GM12878 (cell line): ENCODE measurements at regions not wholly inside any gene's neighbourhood (a gene's known extent, or its start where the extent isn't known, plus 50 kb on each side); places are given as distances from the start of the nearest gene placed in this dataset.

Experiments
- ATAC-seq: fragments of 200-7000 bp; cut with Tn5 transposase; 3 replicates; pipeline ENCODE4 v1.9.1; 2020; ENCODE audit warnings: mild to moderate bottlenecking, moderate library complexity
- BruUV-seq: library from RNA; stranded (reverse); fragments of 400-500 nt; replicated peaks from 2 replicates; lab custom pipeline; 2021; lab: Mats Ljungman, UMichigan
- CTCF ChIA-PET: fragments of 300-600 bp; sonication (Branson Sonifier 250); formaldehyde crosslinking; extraction: SDS; loops from one replicate; lab custom pipeline; 2021; ENCODE audit warnings: inconsistent platforms; lab: Yijun Ruan, JAX
- POLR2A ChIA-PET: fragments of 350-600 bp; formaldehyde crosslinking; extraction: SDS; loops from one replicate; lab custom pipeline; 2021; ENCODE audit warnings: inconsistent platforms; lab: Charles Lee
- RAD21 ChIA-PET: fragments of 300-600 bp; sonication (Branson Sonifier 250); formaldehyde crosslinking; loops from one replicate; lab custom pipeline; 2023; ENCODE audit warnings: antibody characterized with exemption; ENCODE audit not compliant: unreplicated experiment; lab: Charles Lee
- SMC1A ChIA-PET: fragments of 300-600 bp; sonication (Branson Sonifier 250); formaldehyde crosslinking; loops from one replicate; lab custom pipeline; 2023; ENCODE audit not compliant: unreplicated experiment, uncharacterized antibody; lab: Charles Lee
- DNase-seq: peaks from one replicate; pipeline ENCODE4 v3.0.0-alpha.2; 2011; ENCODE audit warnings: low read depth, low spot score
- FAIRE-seq: peaks from 3 replicates; lab custom pipeline; 2011; peaks lifted over from hg19 to GRCh38; lab: Jason Lieb, UNC
- H2AFZ ChIP-seq: 2 replicates; pipeline ENCODE4 v1.6.0; 2011; ENCODE audit warnings: low read depth, low read length, control low read depth; ENCODE audit not compliant: control insufficient read depth
- H3K27ac ChIP-seq: 2 replicates; pipeline ENCODE4 v1.5.1; 2011; ENCODE audit warnings: control low read depth; ENCODE audit not compliant: control insufficient read depth, insufficient read depth
- H3K27me3 ChIP-seq, 2 experiments: replicated peaks in 1 of 2; 2 replicates each; pipeline versions ENCODE4 v1.6.0 to v1.6.1; 2011; ENCODE audit warnings: low read length in 1 of 2; ENCODE audit not compliant: control insufficient read depth in 2 of 2, insufficient read depth in 2 of 2
- H3K36me3 ChIP-seq, 2 experiments: 2 replicates each; pipeline ENCODE4 v1.5.1; 2011; ENCODE audit warnings: low read length in 1 of 2; ENCODE audit not compliant: control insufficient read depth in 2 of 2, insufficient read depth in 2 of 2
- H3K4me1 ChIP-seq: 2 replicates; pipeline ENCODE4 v1.6.1; 2011; ENCODE audit warnings: mild to moderate bottlenecking, low read length, moderate library complexity, mixed read lengths; ENCODE audit not compliant: control insufficient read depth, insufficient read depth
- H3K4me2 ChIP-seq: 2 replicates; pipeline ENCODE4 v1.6.0; 2011; ENCODE audit warnings: control low read depth; ENCODE audit not compliant: control insufficient read depth, insufficient read depth
- H3K4me3 ChIP-seq: fragments of 200-600 bp; sonication (generic); 2 replicates; pipeline ENCODE4 v1.5.1; 2016
- H3K79me2 ChIP-seq: 2 replicates; pipeline ENCODE4 v1.6.0; 2011; ENCODE audit warnings: low read length; ENCODE audit not compliant: control insufficient read depth, insufficient read depth
- H3K9ac ChIP-seq: 2 replicates; pipeline ENCODE4 v1.8.0; 2011; ENCODE audit warnings: low read length, control low read depth, mixed read lengths; ENCODE audit not compliant: control insufficient read depth, insufficient read depth
- H3K9me3 ChIP-seq: replicated peaks from 3 replicates; pipeline ENCODE4 v1.5.1; 2011; ENCODE audit warnings: mild to moderate bottlenecking, low read length; ENCODE audit not compliant: control insufficient read depth, insufficient read depth
- H4K20me1 ChIP-seq: 2 replicates; pipeline ENCODE4 v1.6.0; 2011; ENCODE audit not compliant: control insufficient read depth, insufficient read depth
- CBX3 ChIP-seq: fragments of 200-600 bp; sonication (generic); IDR thresholded peaks from 2 replicates; pipeline ENCODE4 v1.6.1; 2016; ENCODE audit warnings: low read depth, borderline replicate concordance
- HDAC2 ChIP-seq: fragments of 200-600 bp; sonication (generic); IDR thresholded peaks from 2 replicates; pipeline ENCODE4 v1.6.1; 2017
- MEF2B ChIP-seq: fragments of 450-650 bp; IDR thresholded peaks from 2 replicates; pipeline ENCODE4 v1.6.1; 2018; ENCODE audit warnings: mild to moderate bottlenecking, moderate library complexity; ENCODE audit not compliant: partially characterized antibody, poor library complexity, severe bottlenecking
- RELA ChIP-seq: fragments of 450-650 bp; IDR thresholded peaks from 2 replicates; pipeline ENCODE4 v1.8.0; 2014; ENCODE audit warnings: borderline replicate concordance; ENCODE audit not compliant: partially characterized antibody
- REST ChIP-seq: IDR thresholded peaks from 2 replicates; pipeline ENCODE4 v1.6.1; 2012; ENCODE audit warnings: mild to moderate bottlenecking, low read depth, low read length
- ZNF592 ChIP-seq: fragments of 450-650 bp; IDR thresholded peaks from 2 replicates; pipeline ENCODE4 v1.6.1; 2017; ENCODE audit warnings: mild to moderate bottlenecking, moderate library complexity
- WGBS: methylation state at CpG from one replicate; pipeline ENCODE4 v1.1.6; 2016; ENCODE audit warnings: low lambda C conversion rate; ENCODE audit not compliant: insufficient replicate concordance, insufficient coverage; ENCODE audit errors: missing lambda C conversion rate; 5-methylcytosine and 5-hydroxymethylcytosine counted together
- in situ Hi-C: fragments of 300-500 bp; cut with MboI; formaldehyde crosslinking; loops from 9 replicates; pipeline ENCODE4 v1.14.3; 2018; ENCODE audit warnings: mixed read lengths
- intact Hi-C: fragments of 100-400 bp; cut with micrococcal nuclease; formaldehyde crosslinking; loops from one replicate; pipeline ENCODE4 v1.14.2; 2022; ENCODE audit not compliant: unreplicated experiment
- TF ChIP-seq, protein P1 (sequence below): fragments of 450-650 bp; IDR thresholded peaks from 2 replicates; pipeline ENCODE4 v1.6.1; 2016; ENCODE audit warnings: mild to moderate bottlenecking
- TF ChIP-seq, protein P2 (sequence below): fragments of 450-650 bp; formaldehyde crosslinking; IDR thresholded peaks from 2 replicates; pipeline ENCODE4 v1.5.0; 2022; ENCODE audit warnings: mild to moderate bottlenecking, missing genetic modification characterization

DNA sequence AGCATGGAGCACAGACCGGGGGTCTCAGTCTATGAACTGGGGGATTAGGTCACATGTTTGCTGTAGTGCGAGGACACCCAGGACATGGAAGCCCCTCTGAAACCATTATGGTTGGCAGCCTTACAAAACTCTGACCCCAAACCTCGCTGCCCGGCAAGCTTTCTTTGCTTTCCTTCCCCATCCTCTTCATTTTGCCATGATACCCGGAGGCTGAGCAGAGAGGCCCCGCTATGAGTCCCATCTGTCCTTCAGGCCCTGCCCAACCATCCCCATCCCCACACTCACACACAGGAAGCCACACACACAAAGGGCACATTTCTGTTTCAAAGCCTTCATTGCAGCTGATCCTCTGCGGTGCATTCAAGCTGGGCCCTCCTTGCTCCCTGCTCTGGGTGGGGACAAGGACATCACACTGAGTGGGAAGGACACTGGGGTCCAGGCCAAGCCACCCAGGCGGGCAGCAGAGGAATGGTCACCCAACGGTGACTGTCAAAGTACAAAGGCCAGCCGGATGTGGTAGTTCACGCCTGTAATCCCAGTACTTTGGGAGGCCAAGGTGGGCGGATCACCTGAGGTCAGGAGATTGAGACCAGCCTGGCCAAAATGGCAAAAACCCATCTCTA is 176.5 kb downstream of the CTTN start (continued):
- TF ChIP-seq ZNF592 (no peak), REST (no peak)

DNA sequence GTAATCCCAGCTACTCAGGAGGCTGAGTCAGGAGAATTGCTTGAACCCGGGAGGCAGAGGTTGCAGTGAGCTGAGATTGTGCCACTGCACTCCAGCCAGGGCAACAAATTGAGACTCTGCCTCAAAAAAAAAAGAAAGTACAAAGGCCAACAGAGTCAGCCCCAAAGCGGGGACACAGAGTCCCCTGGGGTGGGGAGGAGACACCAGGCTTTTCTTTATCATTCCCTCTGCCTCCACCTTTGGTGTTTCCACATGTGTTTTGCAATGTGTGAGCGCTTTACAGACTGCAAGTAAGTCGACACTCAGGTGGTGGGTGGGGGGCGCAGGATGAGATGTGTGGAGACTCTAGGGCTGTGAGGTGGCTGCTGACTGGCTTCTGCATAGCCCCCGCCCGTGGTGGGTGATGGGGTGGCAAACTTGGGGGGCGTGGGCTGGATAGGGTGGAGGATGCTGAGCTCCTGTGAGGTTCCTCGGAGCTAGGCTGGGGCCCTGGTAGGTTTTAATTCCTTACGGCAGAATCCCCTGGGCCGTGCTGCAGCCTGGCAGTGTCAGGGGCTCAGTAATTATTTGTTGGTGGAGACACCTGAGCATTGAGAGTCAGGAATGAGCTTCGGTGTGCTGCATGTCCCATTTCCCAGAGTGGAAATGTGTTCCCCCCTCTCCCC is 177.2 kb downstream of the CTTN start:
- ChIA-PET CTCF (no interaction called here), POLR2A (no interaction called here), SMC1A (no interaction called here), RAD21 (interaction anchor here (0.6 kb wide), 1 partner anchor 120 kb away, joined by 3 read pairs; no protein-coding TSS in a partner anchor)
- Histone ChIP-seq H3K79me2 (no peaks in the 10 kb centered on the region), H3K4me3 (no peak overlapping the region), H3K27ac (no peak overlapping the region), H3K27me3 (no peaks in the 10 kb centered on the region), H3K9ac (no peak overlapping the region), H4K20me1 (no peaks in the 10 kb centered on the region), H2AFZ (no peak overlapping the region), H3K4me1 (no peaks in the 10 kb centered on the region), H3K4me2 (no peak overlapping the region), H3K36me3 (no peaks in the 10 kb centered on the region), H3K9me3 (no peaks in the 10 kb centered on the region)
- DNase-seq (no peak), ATAC-seq (no peak), FAIRE-seq (no peak)
- intact Hi-C loops, result no loop called here
- WGBS, result 40% methylated on average over 12 of the region's 12 CpGs
- in situ Hi-C loops, result no loop called here
- no TSS peak for BruUV-seq
- TF ChIP-seq CBX3 (no peak), HDAC2 (no peak), RELA (no peak), MEF2B (no peak)
- TF ChIP-seq, protein P1, sequence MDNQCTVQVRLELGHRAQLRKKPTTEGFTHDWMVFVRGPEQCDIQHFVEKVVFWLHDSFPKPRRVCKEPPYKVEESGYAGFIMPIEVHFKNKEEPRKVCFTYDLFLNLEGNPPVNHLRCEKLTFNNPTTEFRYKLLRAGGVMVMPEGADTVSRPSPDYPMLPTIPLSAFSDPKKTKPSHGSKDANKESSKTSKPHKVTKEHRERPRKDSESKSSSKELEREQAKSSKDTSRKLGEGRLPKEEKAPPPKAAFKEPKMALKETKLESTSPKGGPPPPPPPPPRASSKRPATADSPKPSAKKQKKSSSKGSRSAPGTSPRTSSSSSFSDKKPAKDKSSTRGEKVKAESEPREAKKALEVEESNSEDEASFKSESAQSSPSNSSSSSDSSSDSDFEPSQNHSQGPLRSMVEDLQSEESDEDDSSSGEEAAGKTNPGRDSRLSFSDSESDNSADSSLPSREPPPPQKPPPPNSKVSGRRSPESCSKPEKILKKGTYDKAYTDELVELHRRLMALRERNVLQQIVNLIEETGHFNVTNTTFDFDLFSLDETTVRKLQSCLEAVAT, result no peak
- TF ChIP-seq, protein P2, sequence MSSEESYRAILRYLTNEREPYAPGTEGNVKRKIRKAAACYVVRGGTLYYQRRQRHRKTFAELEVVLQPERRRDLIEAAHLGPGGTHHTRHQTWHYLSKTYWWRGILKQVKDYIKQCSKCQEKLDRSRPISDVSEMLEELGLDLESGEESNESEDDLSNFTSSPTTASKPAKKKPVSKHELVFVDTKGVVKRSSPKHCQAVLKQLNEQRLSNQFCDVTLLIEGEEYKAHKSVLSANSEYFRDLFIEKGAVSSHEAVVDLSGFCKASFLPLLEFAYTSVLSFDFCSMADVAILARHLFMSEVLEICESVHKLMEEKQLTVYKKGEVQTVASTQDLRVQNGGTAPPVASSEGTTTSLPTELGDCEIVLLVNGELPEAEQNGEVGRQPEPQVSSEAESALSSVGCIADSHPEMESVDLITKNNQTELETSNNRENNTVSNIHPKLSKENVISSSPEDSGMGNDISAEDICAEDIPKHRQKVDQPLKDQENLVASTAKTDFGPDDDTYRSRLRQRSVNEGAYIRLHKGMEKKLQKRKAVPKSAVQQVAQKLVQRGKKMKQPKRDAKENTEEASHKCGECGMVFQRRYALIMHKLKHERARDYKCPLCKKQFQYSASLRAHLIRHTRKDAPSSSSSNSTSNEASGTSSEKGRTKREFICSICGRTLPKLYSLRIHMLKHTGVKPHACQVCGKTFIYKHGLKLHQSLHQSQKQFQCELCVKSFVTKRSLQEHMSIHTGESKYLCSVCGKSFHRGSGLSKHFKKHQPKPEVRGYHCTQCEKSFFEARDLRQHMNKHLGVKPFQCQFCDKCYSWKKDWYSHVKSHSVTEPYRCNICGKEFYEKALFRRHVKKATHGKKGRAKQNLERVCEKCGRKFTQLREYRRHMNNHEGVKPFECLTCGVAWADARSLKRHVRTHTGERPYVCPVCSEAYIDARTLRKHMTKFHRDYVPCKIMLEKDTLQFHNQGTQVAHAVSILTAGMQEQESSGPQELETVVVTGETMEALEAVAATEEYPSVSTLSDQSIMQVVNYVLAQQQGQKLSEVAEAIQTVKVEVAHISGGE (CRISPR knock-in tag), result no peak
